Liver (tissue), 8 donors: ENCODE measurements at regions not wholly inside any gene's neighbourhood (a gene's known extent, or its start where the extent isn't known, plus 50 kb on each side); places are given as distances from the start of the nearest gene placed in this dataset.

Experiments used
- DNase-seq: peaks from one replicate; pipeline ENCODE4 v3.0.0-alpha.2; 2017; ENCODE audit warnings: low spot score
- H3K27ac ChIP-seq, 2 donors: one replicate each; pipeline ENCODE4 v1.7.0; 2013; ENCODE audit warnings: inconsistent platforms in 2 of 2, low read length in 2 of 2, control low read depth in 1 of 2, low read depth in 1 of 2, mild to moderate bottlenecking in 1 of 2
- H3K27me3 ChIP-seq, 4 donors: one replicate each; pipeline versions ENCODE4 v1.6.1 to v1.7.0; 2013; ENCODE audit warnings: low read length in 3 of 4, inconsistent platforms in 1 of 4, mild to moderate bottlenecking in 1 of 4, moderate library complexity in 1 of 4; ENCODE audit not compliant: control insufficient read depth in 4 of 4, insufficient read depth in 4 of 4
- H3K36me3 ChIP-seq, 4 donors: one replicate each; pipeline versions ENCODE4 v1.6.1 to v1.7.0; 2013; ENCODE audit warnings: low read length in 3 of 4, mild to moderate bottlenecking in 3 of 4, low read depth in 1 of 4, moderate library complexity in 1 of 4; ENCODE audit not compliant: control insufficient read depth in 4 of 4, insufficient read depth in 3 of 4
- H3K4me1 ChIP-seq, 4 donors: one replicate each; pipeline versions ENCODE4 v1.6.1 to v1.7.0; 2013; ENCODE audit warnings: low read length in 3 of 4, mild to moderate bottlenecking in 3 of 4, moderate library complexity in 1 of 4; ENCODE audit not compliant: control insufficient read depth in 4 of 4, insufficient read depth in 4 of 4
- H3K4me3 ChIP-seq, 3 donors: one replicate each; pipeline versions ENCODE4 v1.6.1 to v1.7.0; 2013; ENCODE audit warnings: low read length in 3 of 3, control low read depth in 1 of 3, low read depth in 1 of 3, mild to moderate bottlenecking in 1 of 3
- H3K9ac ChIP-seq, 2 donors: one replicate each; pipeline ENCODE4 v1.7.0; 2013; ENCODE audit warnings: low read length in 2 of 2, mild to moderate bottlenecking in 2 of 2, moderate library complexity in 2 of 2, control low read depth in 1 of 2, low read depth in 1 of 2
- H3K9me3 ChIP-seq, 4 donors: one replicate each; pipeline versions ENCODE4 v1.6.1 to v1.7.0; 2013; ENCODE audit warnings: low read length in 3 of 4; ENCODE audit not compliant: control insufficient read depth in 4 of 4
- ATF3 ChIP-seq: IDR thresholded peaks from 2 replicates; pipeline ENCODE4 v1.6.1; 2016; ENCODE audit warnings: antibody characterized with exemption
- EGR1 ChIP-seq, 2 donors: IDR thresholded peaks; 2 replicates each; pipeline ENCODE4 v1.6.1; 2016 to 2018; ENCODE audit warnings: antibody characterized with exemption in 2 of 2, low read depth in 2 of 2
- FOXA1 ChIP-seq: IDR thresholded peaks from 2 replicates; pipeline ENCODE4 v1.6.1; 2016; ENCODE audit warnings: antibody characterized with exemption
- FOXA2 ChIP-seq: IDR thresholded peaks from 2 replicates; pipeline ENCODE4 v1.6.1; 2016; ENCODE audit warnings: antibody characterized with exemption
- GABPA ChIP-seq, 2 donors: IDR thresholded peaks in 1 of 2; conservative IDR thresholded peaks in 1 of 2; 2 replicates each; pipeline ENCODE4 v1.6.1; 2016; ENCODE audit warnings: antibody characterized with exemption in 2 of 2, mild to moderate bottlenecking in 1 of 2, moderate library complexity in 1 of 2
- HNF4A ChIP-seq, 2 donors: conservative IDR thresholded peaks; 2 replicates each; pipeline ENCODE4 v1.6.1; 2016; ENCODE audit warnings: antibody characterized with exemption in 2 of 2, mild to moderate bottlenecking in 2 of 2
- HNF4G ChIP-seq: IDR thresholded peaks from 2 replicates; pipeline ENCODE4 v1.6.1; 2016; ENCODE audit warnings: antibody characterized with exemption
- JUND ChIP-seq, 2 donors: IDR thresholded peaks; 2 replicates each; pipeline ENCODE4 v1.6.1; 2016; ENCODE audit warnings: antibody characterized with exemption in 2 of 2
- MAX ChIP-seq: IDR thresholded peaks from 2 replicates; pipeline ENCODE4 v1.6.1; 2016; ENCODE audit warnings: antibody characterized with exemption
- NR2F2 ChIP-seq: IDR thresholded peaks from 2 replicates; pipeline ENCODE4 v1.6.1; 2016; ENCODE audit warnings: antibody characterized with exemption
- RAD21 ChIP-seq, 2 donors: IDR thresholded peaks; 2 replicates each; pipeline ENCODE4 v1.6.1; 2016; ENCODE audit warnings: antibody characterized with exemption in 2 of 2, mild to moderate bottlenecking in 2 of 2
- REST ChIP-seq: IDR thresholded peaks from 2 replicates; pipeline ENCODE4 v1.6.1; 2016; ENCODE audit warnings: antibody characterized with exemption, mild to moderate bottlenecking
- RXRA ChIP-seq, 2 donors: IDR thresholded peaks; 2 replicates each; pipeline ENCODE4 v1.6.1; 2017 to 2018; ENCODE audit warnings: antibody characterized with exemption in 2 of 2, mild to moderate bottlenecking in 1 of 2
- SP1 ChIP-seq: IDR thresholded peaks from 2 replicates; pipeline ENCODE4 v1.6.1; 2018; ENCODE audit warnings: antibody characterized with exemption, mild to moderate bottlenecking
- TAF1 ChIP-seq: conservative IDR thresholded peaks from 2 replicates; pipeline ENCODE4 v1.6.1; 2016; ENCODE audit warnings: antibody characterized with exemption, mild to moderate bottlenecking
- YY1 ChIP-seq: IDR thresholded peaks from 2 replicates; pipeline ENCODE4 v1.6.1; 2016; ENCODE audit warnings: antibody characterized with exemption, mild to moderate bottlenecking
- WGBS: extraction: QIAGEN DNeasy Blood & Tissue Kit; methylation state at CpG from one replicate; pipeline ENCODE4 v1.1.7; 2013; 5-methylcytosine and 5-hydroxymethylcytosine counted together
- TF ChIP-seq, protein P1 (sequence below): IDR thresholded peaks from 2 replicates; pipeline ENCODE4 v1.6.1; 2016; ENCODE audit warnings: antibody characterized with exemption
- TF ChIP-seq, protein P2 (sequence below): fragments of 150-350 bp; IDR thresholded peaks from 2 replicates; pipeline ENCODE4 v1.5.1; 2017; ENCODE audit warnings: improper control_type of control experiment, low read depth, low read length; ENCODE audit not compliant: missing input control
- donor health status: healthy.
- donor health status: healthy.
- donor health status: healthy.
- donor health status: healthy.
- donor health status: healthy.

DNA sequence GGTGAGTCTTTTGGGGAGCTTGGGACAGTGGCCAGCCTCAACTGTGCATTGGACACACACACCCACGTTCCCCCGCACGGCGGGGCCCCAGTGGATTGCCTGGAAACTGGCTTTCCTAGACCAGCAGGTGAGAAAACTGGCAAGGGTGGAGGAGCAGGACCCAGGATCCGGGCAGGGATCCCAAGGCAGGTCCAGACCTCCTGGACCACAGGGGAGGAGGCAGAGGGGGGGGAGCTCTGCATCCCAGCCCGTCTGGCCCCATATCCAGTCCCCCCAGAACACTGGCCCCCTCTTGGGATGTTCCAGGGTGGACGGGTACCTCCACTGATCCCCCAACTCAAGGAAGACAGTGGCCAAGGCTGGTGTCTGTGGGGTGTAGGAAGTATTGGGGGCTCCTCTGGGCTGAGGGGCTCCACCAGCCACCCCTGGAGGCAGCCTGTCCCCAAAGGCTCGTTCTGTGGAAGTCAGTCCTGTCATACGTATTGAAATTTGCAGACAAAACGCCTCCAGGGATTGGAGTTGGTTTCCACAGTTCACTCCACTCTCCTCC is 89.3 kb upstream of the LINC01488 start:
- H3K27ac ChIP-seq = no peak overlapping the region
- no peaks in the 10 kb centered on the region for H3K27me3 ChIP-seq
- peaks cover 7 to 24% (median 12%) of the 10 kb centered on the region in 4 donors for H3K4me1 ChIP-seq
- 94% methylated on average over 10 of the region's 10 CpGs for WGBS
- DNase-seq = no peak
- H3K9me3 ChIP-seq = peaks cover 1 to 11% (median 5%) of the 10 kb centered on the region in 4 donors
- no peak for TF ChIP-seq RAD21 (IDR thresholded peaks at IDR 0.05)
- TF ChIP-seq FOXA1 = no peak
- TF ChIP-seq SP1 = no peak
- no peak for TF ChIP-seq HNF4A (conservative IDR thresholded peaks at IDR 0.05)
- TF ChIP-seq YY1 = no peak
- TF ChIP-seq RXRA (IDR thresholded peaks at IDR 0.05) = no peak
- no peak for TF ChIP-seq HNF4G
- no peak for TF ChIP-seq GABPA (IDR thresholded peaks at IDR 0.05 in 1 of 2, conservative IDR thresholded peaks at IDR 0.05 in 1 of 2)
- TF ChIP-seq ATF3 = no peak
- no peak for TF ChIP-seq JUND (IDR thresholded peaks at IDR 0.05)
- TF ChIP-seq FOXA2 = no peak
- TF ChIP-seq NR2F2 = no peak
- TF ChIP-seq MAX = no peak
- TF ChIP-seq, protein P1, sequence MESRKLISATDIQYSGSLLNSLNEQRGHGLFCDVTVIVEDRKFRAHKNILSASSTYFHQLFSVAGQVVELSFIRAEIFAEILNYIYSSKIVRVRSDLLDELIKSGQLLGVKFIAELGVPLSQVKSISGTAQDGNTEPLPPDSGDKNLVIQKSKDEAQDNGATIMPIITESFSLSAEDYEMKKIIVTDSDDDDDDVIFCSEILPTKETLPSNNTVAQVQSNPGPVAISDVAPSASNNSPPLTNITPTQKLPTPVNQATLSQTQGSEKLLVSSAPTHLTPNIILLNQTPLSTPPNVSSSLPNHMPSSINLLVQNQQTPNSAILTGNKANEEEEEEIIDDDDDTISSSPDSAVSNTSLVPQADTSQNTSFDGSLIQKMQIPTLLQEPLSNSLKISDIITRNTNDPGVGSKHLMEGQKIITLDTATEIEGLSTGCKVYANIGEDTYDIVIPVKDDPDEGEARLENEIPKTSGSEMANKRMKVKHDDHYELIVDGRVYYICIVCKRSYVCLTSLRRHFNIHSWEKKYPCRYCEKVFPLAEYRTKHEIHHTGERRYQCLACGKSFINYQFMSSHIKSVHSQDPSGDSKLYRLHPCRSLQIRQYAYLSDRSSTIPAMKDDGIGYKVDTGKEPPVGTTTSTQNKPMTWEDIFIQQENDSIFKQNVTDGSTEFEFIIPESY = no peak
- no peak overlapping the region for H3K4me3 ChIP-seq
- H3K36me3 ChIP-seq = no peaks in the 10 kb centered on the region
- H3K9ac ChIP-seq = no peak overlapping the region

GRCh38 chr11:69393178-69393832 is 88.2 kb upstream of the LINC01488 start:
- peaks cover 7 to 30% (median 15%) of the 10 kb centered on the region in 4 donors for H3K4me1 ChIP-seq
- H3K4me3 ChIP-seq = no peak overlapping the region
- no peak for DNase-seq
- H3K9me3 ChIP-seq = peaks cover 1 to 7% (median 4%) of the 10 kb centered on the region in 4 donors
- 96% methylated on average over 16 of the region's 16 CpGs for WGBS
- no peaks in the 10 kb centered on the region for H3K36me3 ChIP-seq
- no peak overlapping the region for H3K9ac ChIP-seq
- H3K27ac ChIP-seq = no peak overlapping the region
- TF ChIP-seq TAF1 = no peak
- TF ChIP-seq SP1 = no peak
- TF ChIP-seq YY1 = no peak
- TF ChIP-seq MAX = no peak
- TF ChIP-seq EGR1 (IDR thresholded peaks at IDR 0.05; ENCODE audit: low read depth in 2 of 2) = no peak
- TF ChIP-seq FOXA1 = no peak
- TF ChIP-seq RXRA (IDR thresholded peaks at IDR 0.05) = no peak
- no peak for TF ChIP-seq REST
- TF ChIP-seq HNF4A (conservative IDR thresholded peaks at IDR 0.05) = no peak
- TF ChIP-seq FOXA2 = no peak
- TF ChIP-seq ATF3 = no peak
- TF ChIP-seq GABPA (IDR thresholded peaks at IDR 0.05 in 1 of 2, conservative IDR thresholded peaks at IDR 0.05 in 1 of 2) = no peak
- TF ChIP-seq RAD21 (IDR thresholded peaks at IDR 0.05) = no peak
- TF ChIP-seq, protein P2, sequence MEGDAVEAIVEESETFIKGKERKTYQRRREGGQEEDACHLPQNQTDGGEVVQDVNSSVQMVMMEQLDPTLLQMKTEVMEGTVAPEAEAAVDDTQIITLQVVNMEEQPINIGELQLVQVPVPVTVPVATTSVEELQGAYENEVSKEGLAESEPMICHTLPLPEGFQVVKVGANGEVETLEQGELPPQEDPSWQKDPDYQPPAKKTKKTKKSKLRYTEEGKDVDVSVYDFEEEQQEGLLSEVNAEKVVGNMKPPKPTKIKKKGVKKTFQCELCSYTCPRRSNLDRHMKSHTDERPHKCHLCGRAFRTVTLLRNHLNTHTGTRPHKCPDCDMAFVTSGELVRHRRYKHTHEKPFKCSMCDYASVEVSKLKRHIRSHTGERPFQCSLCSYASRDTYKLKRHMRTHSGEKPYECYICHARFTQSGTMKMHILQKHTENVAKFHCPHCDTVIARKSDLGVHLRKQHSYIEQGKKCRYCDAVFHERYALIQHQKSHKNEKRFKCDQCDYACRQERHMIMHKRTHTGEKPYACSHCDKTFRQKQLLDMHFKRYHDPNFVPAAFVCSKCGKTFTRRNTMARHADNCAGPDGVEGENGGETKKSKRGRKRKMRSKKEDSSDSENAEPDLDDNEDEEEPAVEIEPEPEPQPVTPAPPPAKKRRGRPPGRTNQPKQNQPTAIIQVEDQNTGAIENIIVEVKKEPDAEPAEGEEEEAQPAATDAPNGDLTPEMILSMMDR = no peak
- TF ChIP-seq, protein P1 = no peak
- no peaks in the 10 kb centered on the region for H3K27me3 ChIP-seq
